ENCODE measurements at regions not wholly inside any gene's neighbourhood (a gene's known extent, or its start where the extent isn't known, plus 50 kb on each side); places are given as distances from the start of the nearest gene placed in this dataset.

- no peak for TF ChIP-seq POLR2A (IDR thresholded peaks at IDR 0.05; ENCODE audit: extremely low read depth, insufficient read length)
- TF ChIP-seq CTCF (IDR thresholded peaks at IDR 0.05; ENCODE audit: low read depth, low read length) = no peak
- TF ChIP-seq, protein P1, sequence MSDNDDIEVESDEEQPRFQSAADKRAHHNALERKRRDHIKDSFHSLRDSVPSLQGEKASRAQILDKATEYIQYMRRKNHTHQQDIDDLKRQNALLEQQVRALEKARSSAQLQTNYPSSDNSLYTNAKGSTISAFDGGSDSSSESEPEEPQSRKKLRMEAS (IDR thresholded peaks at IDR 0.05; ENCODE audit: low read depth, low read length) = no peak
- no peak for TF ChIP-seq MYC (IDR thresholded peaks at IDR 0.05; ENCODE audit: low read depth, low read length)
- H3K4me3 ChIP-seq (ENCODE audit: low read depth, low read length) = no peak overlapping the region
- DNase-seq (ENCODE audit: low read depth) = no peak
Observed at GRCh38 chr3:135887220-135887619, 78.3 kb upstream of the PPP2R3A start.

GRCh38 chr3:135889443-135889842, 76.1 kb upstream of the PPP2R3A start:
- TF ChIP-seq MYC (IDR thresholded peaks at IDR 0.05; ENCODE audit: low read depth, low read length) = no peak
- TF ChIP-seq POLR2A (IDR thresholded peaks at IDR 0.05; ENCODE audit: extremely low read depth, insufficient read length) = no peak
- TF ChIP-seq, protein P1 (IDR thresholded peaks at IDR 0.05; ENCODE audit: low read depth, low read length) = no peak
- no peak for TF ChIP-seq CTCF (IDR thresholded peaks at IDR 0.05; ENCODE audit: low read depth, low read length)
- no peak overlapping the region for H3K4me3 ChIP-seq (ENCODE audit: low read depth, low read length)
- DNase-seq (ENCODE audit: low read depth) = no peak

- peak; percentile 9 for DNase-seq (ENCODE audit: low read depth)
- no peak overlapping the region for H3K4me3 ChIP-seq (ENCODE audit: low read depth, low read length)
- TF ChIP-seq, protein P1 (IDR thresholded peaks at IDR 0.05; ENCODE audit: low read depth, low read length) = peak; percentile 35; the same call in 1 of the 2 replicates
- no peak for TF ChIP-seq CTCF (IDR thresholded peaks at IDR 0.05; ENCODE audit: low read depth, low read length)
- TF ChIP-seq MYC (IDR thresholded peaks at IDR 0.05; ENCODE audit: low read depth, low read length) = no peak
- no peak for TF ChIP-seq POLR2A (IDR thresholded peaks at IDR 0.05; ENCODE audit: extremely low read depth, insufficient read length)
Observed at GRCh38 chr3:135891121-135891520, 74.4 kb upstream of the PPP2R3A start.

DNA sequence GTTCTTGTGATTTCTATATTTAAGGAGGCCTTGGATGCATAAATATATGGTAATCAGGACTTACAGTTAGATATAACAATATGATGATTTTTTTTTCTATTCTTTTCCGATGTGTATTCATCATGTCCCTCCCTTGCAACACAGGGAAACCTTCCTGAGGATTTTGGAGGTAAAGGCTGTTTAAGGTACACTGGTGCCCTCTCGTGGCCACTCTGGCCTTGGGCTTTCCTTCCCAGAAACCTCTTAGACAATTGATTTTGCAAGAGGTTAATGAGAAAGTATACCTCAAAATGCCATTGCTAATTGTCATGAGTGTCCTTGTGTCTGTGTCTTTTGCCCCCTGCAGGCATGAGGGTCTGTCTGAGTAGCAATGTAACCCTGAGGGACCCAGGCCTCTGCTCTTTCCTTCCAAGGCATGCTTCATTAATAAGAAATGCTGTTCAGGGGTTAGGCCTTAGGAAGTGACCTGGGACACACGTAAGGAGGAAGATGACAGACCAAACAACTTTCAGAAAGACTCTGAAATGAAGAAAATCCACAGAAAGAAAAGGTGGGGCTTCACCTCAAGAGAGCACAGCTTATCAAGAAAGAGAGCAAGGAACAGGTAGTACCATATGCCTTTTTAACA, 70.3 kb upstream of the PPP2R3A start:
- peak; percentile 73 for DNase-seq (ENCODE audit: low read depth)
- no peak for TF ChIP-seq MYC (IDR thresholded peaks at IDR 0.05; ENCODE audit: low read depth, low read length)
- TF ChIP-seq CTCF (IDR thresholded peaks at IDR 0.05; ENCODE audit: low read depth, low read length) = peak; percentile 89
- no peak overlapping the region for H3K4me3 ChIP-seq (ENCODE audit: low read depth, low read length)

GRCh38 chr3:135895734-135896121, 69.8 kb upstream of the PPP2R3A start:
- TF ChIP-seq, protein P1 (IDR thresholded peaks at IDR 0.05; ENCODE audit: low read depth, low read length) = no peak
- no peak for TF ChIP-seq POLR2A (IDR thresholded peaks at IDR 0.05; ENCODE audit: extremely low read depth, insufficient read length)
- TF ChIP-seq MYC (IDR thresholded peaks at IDR 0.05; ENCODE audit: low read depth, low read length) = no peak
- TF ChIP-seq CTCF (IDR thresholded peaks at IDR 0.05; ENCODE audit: low read depth, low read length) = no peak
- no peak for DNase-seq (ENCODE audit: low read depth)
- H3K4me3 ChIP-seq (ENCODE audit: low read depth, low read length) = no peak overlapping the region

DNA sequence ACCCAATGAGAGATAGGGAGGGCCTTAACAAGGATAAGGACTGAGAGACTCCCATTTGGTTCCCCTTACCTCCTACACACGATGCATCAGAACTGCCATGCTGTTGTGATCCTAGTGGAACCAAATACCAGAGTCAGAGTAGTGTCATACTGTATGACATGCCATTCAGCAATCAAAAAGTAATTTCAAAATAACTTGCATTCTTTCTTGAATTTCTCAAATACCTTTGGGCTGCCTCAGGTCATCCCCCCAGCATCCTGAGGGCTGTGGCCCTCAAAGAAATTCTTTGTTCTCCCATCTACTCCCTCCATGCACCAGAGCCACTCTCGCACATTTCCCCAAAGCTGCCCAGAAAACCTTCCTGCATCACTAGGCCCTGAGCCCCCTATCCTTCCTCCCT, 68.9 kb upstream of the PPP2R3A start:
- DNase-seq (ENCODE audit: low read depth) = no peak
- H3K4me3 ChIP-seq (ENCODE audit: low read depth, low read length) = no peak overlapping the region
- TF ChIP-seq POLR2A (IDR thresholded peaks at IDR 0.05; ENCODE audit: extremely low read depth, insufficient read length) = no peak
- TF ChIP-seq CTCF (IDR thresholded peaks at IDR 0.05; ENCODE audit: low read depth, low read length) = no peak
- TF ChIP-seq MYC (IDR thresholded peaks at IDR 0.05; ENCODE audit: low read depth, low read length) = no peak
- TF ChIP-seq, protein P1 (IDR thresholded peaks at IDR 0.05; ENCODE audit: low read depth, low read length) = no peak
